ENCODE measurements at regions not wholly inside any gene's neighbourhood (a gene's known extent, or its start where the extent isn't known, plus 50 kb on each side); places are given as distances from the start of the nearest gene placed in this dataset.
"Not testable (repeated sequence)": the region's sequence is repeated elsewhere in the genome, so short reads cannot be mapped to it uniquely, and the experiment has no call there.

DNA sequence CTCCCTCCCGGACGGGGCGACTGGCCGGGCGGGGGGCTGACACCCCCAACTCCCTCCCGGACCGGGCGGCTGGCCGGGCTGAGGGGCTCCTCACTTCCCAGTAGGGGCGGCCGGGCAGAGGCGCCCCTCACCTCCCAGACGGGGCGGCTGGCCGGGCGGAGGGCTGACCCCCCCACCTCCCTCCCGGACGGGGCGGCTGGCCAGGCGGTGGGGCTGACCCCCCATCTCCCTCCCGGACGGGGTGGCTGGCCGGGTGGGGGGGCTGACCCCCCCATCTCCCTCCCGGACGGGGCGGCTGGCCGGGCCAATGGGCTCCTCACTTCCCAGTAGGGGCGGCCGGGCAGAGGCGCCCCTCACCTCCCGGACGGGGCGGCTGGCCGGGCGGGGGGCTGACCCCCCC, 502.0 kb upstream of the ALG10B start:
- H3K9me3 ChIP-seq (ENCODE audit: control insufficient read depth, low read length), result peaks cover 51% of the 10 kb centered on the region
- not testable (repeated sequence) for H3K9ac ChIP-seq (ENCODE audit: low read length); H3K36me3 ChIP-seq (ENCODE audit: control insufficient read depth, insufficient read depth, low read length, severe bottlenecking); H3K27me3 ChIP-seq (replicated peaks; ENCODE audit: control insufficient read depth, insufficient read depth, low read length); H3K4me1 ChIP-seq (ENCODE audit: control insufficient read depth, insufficient read depth, low read length); H3K4me3 ChIP-seq (ENCODE audit: low read length); DNase-seq (ENCODE audit: low read depth)
